OCI-LY7 (cell line): ENCODE measurements at regions not wholly inside any gene's neighbourhood (a gene's known extent, or its start where the extent isn't known, plus 50 kb on each side); places are given as distances from the start of the nearest gene placed in this dataset.

Source experiments
- BruUV-seq: library from RNA; stranded (reverse); fragments of 400-500 nt; replicated peaks from 2 replicates; lab custom pipeline; 2021; lab: Mats Ljungman, UMichigan
- CTCF ChIA-PET: fragments of 300-600 bp; sonication (Branson Sonifier 250); formaldehyde crosslinking; loops from one replicate; lab custom pipeline; 2022; ENCODE audit warnings: antibody characterized with exemption; ENCODE audit not compliant: unreplicated experiment; lab: Charles Lee
- POLR2A ChIA-PET: fragments of 300-600 bp; sonication (Branson Sonifier 250); formaldehyde crosslinking; loops from one replicate; lab custom pipeline; 2022; ENCODE audit warnings: antibody characterized with exemption; lab: Charles Lee
- DNase-seq: peaks from one replicate; pipeline ENCODE4 v3.0.0-alpha.2; 2015; ENCODE audit warnings: low spot score
- H2AFZ ChIP-seq: fragments of 200-600 bp; sonication (generic), shearing (Covaris generic); 2 replicates; pipeline ENCODE4 v1.6.1; 2014; ENCODE audit warnings: mild to moderate bottlenecking, antibody characterized with exemption, low read length, moderate library complexity
- H3K27ac ChIP-seq: fragments of 200-600 bp; sonication (generic); 2 replicates; pipeline ENCODE4 v1.5.1; 2014; ENCODE audit warnings: mixed run types, low read depth, mild to moderate bottlenecking, moderate library complexity, low read length, inconsistent platforms; ENCODE audit not compliant: poor library complexity, severe bottlenecking
- H3K36me3 ChIP-seq: fragments of 200-600 bp; sonication (generic); 2 replicates; pipeline ENCODE4 v1.6.1; 2014; ENCODE audit warnings: mild to moderate bottlenecking, antibody characterized with exemption, low read length, moderate library complexity, mixed read lengths; ENCODE audit not compliant: insufficient read depth
- H3K4me1 ChIP-seq: fragments of 200-600 bp; sonication (generic); 2 replicates; pipeline ENCODE4 v1.5.1; 2014; ENCODE audit warnings: mild to moderate bottlenecking, low read length; ENCODE audit not compliant: insufficient read depth, poor library complexity, severe bottlenecking
- H3K4me2 ChIP-seq: fragments of 200-600 bp; sonication (generic); 2 replicates; pipeline ENCODE4 v1.6.1; 2014; ENCODE audit warnings: mild to moderate bottlenecking, low read length
- H3K4me3 ChIP-seq: fragments of 200-600 bp; sonication (generic); 2 replicates; pipeline ENCODE4 v1.5.1; 2014; ENCODE audit warnings: mild to moderate bottlenecking, low read depth, low read length; ENCODE audit not compliant: poor library complexity, severe bottlenecking
- H3K79me2 ChIP-seq: fragments of 200-600 bp; sonication (generic); 2 replicates; pipeline ENCODE4 v1.6.1; 2016; ENCODE audit warnings: low read depth, mild to moderate bottlenecking, low read length, moderate library complexity, mixed read lengths; ENCODE audit not compliant: insufficient read depth
- H3K9me2 ChIP-seq: fragments of 200-600 bp; sonication (generic); 2 replicates; pipeline ENCODE4 v1.6.1; 2016; ENCODE audit warnings: mild to moderate bottlenecking, low read length, mixed read lengths; ENCODE audit not compliant: insufficient read depth
- H3K9me3 ChIP-seq: fragments of 200-600 bp; sonication (generic); 2 replicates; pipeline ENCODE4 v1.6.1; 2014; ENCODE audit warnings: mild to moderate bottlenecking, mixed run types, low read length, mixed read lengths
- H4K20me1 ChIP-seq: fragments of 200-600 bp; sonication (generic); 2 replicates; pipeline ENCODE4 v1.6.1; 2014; ENCODE audit warnings: mild to moderate bottlenecking, antibody characterized with exemption, low read length, moderate library complexity, mixed read lengths; ENCODE audit not compliant: insufficient read depth
- EZH2phosphoT487 ChIP-seq: fragments of 200-600 bp; sonication (generic); IDR thresholded peaks from 2 replicates; pipeline ENCODE4 v1.6.1; 2018; ENCODE audit warnings: low read depth, borderline replicate concordance, mild to moderate bottlenecking, mixed run types, antibody characterized with exemption, low read length, moderate library complexity, mixed read lengths
- intact Hi-C: fragments of 100-400 bp; cut with micrococcal nuclease; formaldehyde crosslinking; loops from one replicate; pipeline ENCODE4 v1.10.0; 2022; ENCODE audit not compliant: unreplicated experiment
- TF ChIP-seq, protein P1 (sequence below): fragments of 200-600 bp; sonication (generic); conservative IDR thresholded peaks from 2 replicates; pipeline ENCODE4 v1.5.1; 2014; ENCODE audit warnings: mild to moderate bottlenecking, antibody characterized with exemption, low read length, moderate library complexity, mixed read lengths

GRCh38 chr2:53150146-53150545 lies 617.5 kb upstream of the CHAC2 start:
- Histone ChIP-seq H3K9me3 (no peaks in the 10 kb centered on the region), H3K27ac (no peak overlapping the region), H3K4me3 (no peak overlapping the region), H3K79me2 (no peaks in the 10 kb centered on the region), H4K20me1 (no peaks in the 10 kb centered on the region), H3K9me2 (no peaks in the 10 kb centered on the region), H3K36me3 (no peaks in the 10 kb centered on the region), H2AFZ (no peak overlapping the region), H3K4me2 (no peak overlapping the region), H3K4me1 (no peaks in the 10 kb centered on the region)
- no TSS peak for BruUV-seq
- no peak for DNase-seq
- CTCF ChIA-PET: no interaction called here
- POLR2A ChIA-PET: interaction anchor here (0.5 kb wide), 1 partner anchor 31 kb away, joined by 5 read pairs; no protein-coding TSS in a partner anchor
- TF ChIP-seq EZH2phosphoT487: no peak
- TF ChIP-seq, protein P1, sequence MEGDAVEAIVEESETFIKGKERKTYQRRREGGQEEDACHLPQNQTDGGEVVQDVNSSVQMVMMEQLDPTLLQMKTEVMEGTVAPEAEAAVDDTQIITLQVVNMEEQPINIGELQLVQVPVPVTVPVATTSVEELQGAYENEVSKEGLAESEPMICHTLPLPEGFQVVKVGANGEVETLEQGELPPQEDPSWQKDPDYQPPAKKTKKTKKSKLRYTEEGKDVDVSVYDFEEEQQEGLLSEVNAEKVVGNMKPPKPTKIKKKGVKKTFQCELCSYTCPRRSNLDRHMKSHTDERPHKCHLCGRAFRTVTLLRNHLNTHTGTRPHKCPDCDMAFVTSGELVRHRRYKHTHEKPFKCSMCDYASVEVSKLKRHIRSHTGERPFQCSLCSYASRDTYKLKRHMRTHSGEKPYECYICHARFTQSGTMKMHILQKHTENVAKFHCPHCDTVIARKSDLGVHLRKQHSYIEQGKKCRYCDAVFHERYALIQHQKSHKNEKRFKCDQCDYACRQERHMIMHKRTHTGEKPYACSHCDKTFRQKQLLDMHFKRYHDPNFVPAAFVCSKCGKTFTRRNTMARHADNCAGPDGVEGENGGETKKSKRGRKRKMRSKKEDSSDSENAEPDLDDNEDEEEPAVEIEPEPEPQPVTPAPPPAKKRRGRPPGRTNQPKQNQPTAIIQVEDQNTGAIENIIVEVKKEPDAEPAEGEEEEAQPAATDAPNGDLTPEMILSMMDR: no peak
- intact Hi-C loops: no loop called here

GRCh38 chr2:53148221-53148620 lies 619.4 kb upstream of the CHAC2 start:
- H3K4me1 ChIP-seq: no peaks in the 10 kb centered on the region

DNA sequence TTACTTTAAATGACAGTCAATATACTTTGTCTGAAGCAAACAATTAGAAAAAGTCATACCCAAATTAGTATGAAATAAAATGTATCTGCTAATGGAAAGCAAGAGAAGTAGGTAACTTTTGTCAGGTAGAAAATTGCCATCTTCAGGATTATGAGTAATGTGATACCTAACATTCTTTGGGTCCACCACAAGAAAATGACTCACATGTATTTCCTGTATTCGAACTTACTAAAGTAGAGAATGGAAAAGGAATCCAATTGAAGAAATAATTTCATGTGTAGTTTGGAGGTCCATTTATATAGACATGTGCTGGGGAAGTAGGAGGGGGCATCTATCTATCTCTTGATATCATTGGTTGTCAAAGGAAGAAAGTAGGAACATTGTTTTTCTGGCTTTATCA lies 636.2 kb upstream of the CHAC2 start:
- TF ChIP-seq EZH2phosphoT487: no peak
- TF ChIP-seq, protein P1: no peak
- no peaks in the 10 kb centered on the region for H3K9me2 ChIP-seq
- no peak for DNase-seq
- ChIA-PET CTCF (no interaction called here), POLR2A (no interaction called here)
- no TSS peak for BruUV-seq
- no peak overlapping the region for H3K4me3 ChIP-seq
- H3K27ac ChIP-seq: no peak overlapping the region
- no peaks in the 10 kb centered on the region for H3K4me1 ChIP-seq
- intact Hi-C loops: no loop called here
- no peak overlapping the region for H3K4me2 ChIP-seq
- no peaks in the 10 kb centered on the region for H4K20me1 ChIP-seq
- no peaks in the 10 kb centered on the region for H3K36me3 ChIP-seq
- H3K79me2 ChIP-seq: no peaks in the 10 kb centered on the region
- no peaks in the 10 kb centered on the region for H3K9me3 ChIP-seq
- H2AFZ ChIP-seq: no peak overlapping the region

More at GRCh38 chr2:53148221-53148620, 619.4 kb upstream of the CHAC2 start:
- H3K27ac ChIP-seq: no peak overlapping the region
- no peak overlapping the region for H3K4me3 ChIP-seq
- H3K9me3 ChIP-seq: no peaks in the 10 kb centered on the region
- no TSS peak for BruUV-seq
- H2AFZ ChIP-seq: no peak overlapping the region
- intact Hi-C loops: no loop called here
- H3K4me2 ChIP-seq: no peak overlapping the region
- no peaks in the 10 kb centered on the region for H3K9me2 ChIP-seq
- H4K20me1 ChIP-seq: no peaks in the 10 kb centered on the region
- DNase-seq: no peak
- no peaks in the 10 kb centered on the region for H3K36me3 ChIP-seq
- ChIA-PET POLR2A (no interaction called here), CTCF (no interaction called here)
- no peaks in the 10 kb centered on the region for H3K79me2 ChIP-seq
- no peak for TF ChIP-seq EZH2phosphoT487
- TF ChIP-seq, protein P1: no peak
